GM23338 (cell line): ENCODE measurements at regions not wholly inside any gene's neighbourhood (a gene's known extent, or its start where the extent isn't known, plus 50 kb on each side); places are given as distances from the start of the nearest gene placed in this dataset.

Experiments
- ATAC-seq: fragments of 200-7000 bp; cut with Tn5 transposase; 3 replicates; pipeline ENCODE4 v1.9.1; 2020
- DNase-seq: peaks from one replicate; pipeline ENCODE4 v3.0.0-alpha.2; 2015; ENCODE audit warnings: low spot score
- H2AFZ ChIP-seq: fragments of 200-600 bp; sonication (generic); 2 replicates; pipeline ENCODE4 v1.8.0; 2016; ENCODE audit warnings: antibody characterized with exemption, mild to moderate bottlenecking, moderate library complexity
- H3F3A ChIP-seq: fragments of 200-600 bp; sonication (generic); replicated peaks from 2 replicates; pipeline ENCODE4 v1.8.0; 2017; ENCODE audit warnings: antibody characterized with exemption, mixed run types, low read depth
- H3K27ac ChIP-seq: fragments of 200-600 bp; sonication (generic); 2 replicates; pipeline ENCODE4 v1.6.1; 2016; ENCODE audit warnings: low read depth
- H3K27me3 ChIP-seq: fragments of 200-600 bp; sonication (generic); 2 replicates; pipeline ENCODE4 v1.8.0; 2016; ENCODE audit warnings: mild to moderate bottlenecking, mixed run types, moderate library complexity; ENCODE audit not compliant: insufficient read depth
- H3K36me3 ChIP-seq: fragments of 200-600 bp; sonication (generic); 2 replicates; pipeline ENCODE4 v1.8.0; 2016; ENCODE audit warnings: mild to moderate bottlenecking; ENCODE audit not compliant: insufficient read depth
- H3K4me1 ChIP-seq: fragments of 200-600 bp; sonication (generic); 2 replicates; pipeline ENCODE4 v1.8.0; 2016; ENCODE audit warnings: mild to moderate bottlenecking, moderate library complexity; ENCODE audit not compliant: insufficient read depth
- H3K4me2 ChIP-seq: fragments of 200-600 bp; sonication (generic); 2 replicates; pipeline ENCODE4 v1.7.1; 2017; ENCODE audit warnings: mixed run types
- H3K4me3 ChIP-seq: fragments of 200-600 bp; sonication (generic); 2 replicates; pipeline ENCODE4 v1.6.1; 2016; ENCODE audit warnings: mixed run types
- H3K79me2 ChIP-seq: fragments of 200-600 bp; sonication (generic); replicated peaks from 2 replicates; pipeline ENCODE4 v1.8.0; 2017; ENCODE audit warnings: mild to moderate bottlenecking; ENCODE audit not compliant: insufficient read depth
- H3K9me2 ChIP-seq: fragments of 200-600 bp; sonication (generic); 2 replicates; pipeline ENCODE4 v1.8.0; 2017; ENCODE audit not compliant: insufficient read depth
- H4K20me1 ChIP-seq: fragments of 200-600 bp; sonication (generic); replicated peaks from 2 replicates; pipeline ENCODE4 v1.8.0; 2017; ENCODE audit warnings: mild to moderate bottlenecking; ENCODE audit not compliant: insufficient read depth
- H3K27ac Mint-ChIP-seq: 2 replicates; pipeline ENCODE4 v1.8.0; 2020; ENCODE audit warnings: inconsistent platforms, mild to moderate bottlenecking, moderate library complexity, mixed read lengths
- H3K27me3 Mint-ChIP-seq: 3 replicates; pipeline ENCODE4 v1.8.0; 2022; ENCODE audit warnings: low read depth, mild to moderate bottlenecking, moderate library complexity, mixed read lengths, inconsistent platforms; ENCODE audit not compliant: insufficient read depth, poor library complexity
- H3K36me3 Mint-ChIP-seq: 3 replicates; pipeline ENCODE4 v1.8.0; 2021; ENCODE audit warnings: low read depth, mild to moderate bottlenecking, inconsistent platforms, moderate library complexity, mixed read lengths
- H3K4me1 Mint-ChIP-seq: 3 replicates; pipeline ENCODE4 v1.8.0; 2020; ENCODE audit warnings: mild to moderate bottlenecking, inconsistent platforms, mixed read lengths
- H3K4me3 Mint-ChIP-seq: 3 replicates; pipeline ENCODE4 v1.8.0; 2021; ENCODE audit warnings: moderate library complexity, mild to moderate bottlenecking, inconsistent platforms, mixed read lengths
- H3K9me3 Mint-ChIP-seq: 3 replicates; pipeline ENCODE4 v1.8.0; 2020; ENCODE audit warnings: moderate library complexity, mild to moderate bottlenecking, inconsistent platforms, mixed read lengths
- CREB1 ChIP-seq: fragments of 250-450 bp; sonication (Bioruptor Pico); IDR thresholded peaks from 2 replicates; pipeline ENCODE4 v1.5.0; 2020; ENCODE audit warnings: low read depth, mild to moderate bottlenecking, moderate library complexity
- ETS1 ChIP-seq: IDR thresholded peaks from 2 replicates; pipeline ENCODE4 v1.6.1; 2016; ENCODE audit warnings: antibody characterized with exemption
- EZH2 ChIP-seq: fragments of 200-600 bp; sonication (generic); IDR thresholded peaks from one replicate; pipeline ENCODE4 v1.8.0; 2017; ENCODE audit warnings: antibody characterized with exemption, mild to moderate bottlenecking, low read depth; ENCODE audit not compliant: unreplicated experiment
- EZH2phosphoT487 ChIP-seq: fragments of 200-600 bp; sonication (generic); IDR thresholded peaks from one replicate; pipeline ENCODE4 v1.8.1; 2018; ENCODE audit warnings: antibody characterized with exemption; ENCODE audit not compliant: unreplicated experiment
- JUNB ChIP-seq: IDR thresholded peaks from one replicate; pipeline ENCODE4 v1.6.1; 2016; ENCODE audit warnings: antibody characterized with exemption; ENCODE audit not compliant: unreplicated experiment
- NANOG ChIP-seq: IDR thresholded peaks from 2 replicates; pipeline ENCODE4 v1.6.1; 2016; ENCODE audit warnings: antibody characterized with exemption, borderline replicate concordance
- POLR2AphosphoS5 ChIP-seq: IDR thresholded peaks from 2 replicates; pipeline ENCODE4 v1.6.1; 2016; ENCODE audit warnings: antibody characterized with exemption, low read depth
- STAT1 ChIP-seq: IDR thresholded peaks from one replicate; pipeline ENCODE4 v1.6.1; 2016; ENCODE audit warnings: antibody characterized with exemption; ENCODE audit not compliant: unreplicated experiment
- ZNF114 ChIP-seq: fragments of 250-450 bp; sonication (Bioruptor Pico); IDR thresholded peaks from 2 replicates; pipeline ENCODE4 v1.5.0; 2020; ENCODE audit warnings: mild to moderate bottlenecking, moderate library complexity
- ZNF331 ChIP-seq: fragments of 250-450 bp; sonication (Bioruptor Pico); IDR thresholded peaks from 2 replicates; pipeline ENCODE4 v1.5.0; 2020; ENCODE audit warnings: low read depth, mild to moderate bottlenecking, moderate library complexity
- ZNF462 ChIP-seq: fragments of 250-450 bp; sonication (Bioruptor Pico); IDR thresholded peaks from 2 replicates; pipeline ENCODE4 v1.5.0; 2020; ENCODE audit warnings: mild to moderate bottlenecking, moderate library complexity
- TF ChIP-seq, protein P1 (sequence below): IDR thresholded peaks from one replicate; pipeline ENCODE4 v1.6.1; 2018; ENCODE audit warnings: antibody characterized with exemption; ENCODE audit not compliant: unreplicated experiment
- TF ChIP-seq, protein P2 (sequence below), 2 experiments: fragments of 200-600 bp in 1 of 2; sonication (generic) in 1 of 2; conservative IDR thresholded peaks; 2 replicates each; pipeline versions ENCODE4 v1.5.1 to v1.6.1; 2016 to 2017; ENCODE audit warnings: antibody characterized with exemption in 2 of 2, low read depth in 2 of 2, mild to moderate bottlenecking in 2 of 2, moderate library complexity in 1 of 2

GRCh38 chr4:124219389-124219788 is 493.1 kb downstream of the ANKRD50 start:
- Mint-ChIP-seq H3K36me3 (no peaks in the 10 kb centered on the region), H3K27me3 (no peaks in the 10 kb centered on the region), H3K4me3 (no peak overlapping the region), H3K4me1 (no peaks in the 10 kb centered on the region), H3K9me3 (no peaks in the 10 kb centered on the region), H3K27ac (no peak overlapping the region)
- DNase-seq (no peak), ATAC-seq (no peak)
- Histone ChIP-seq H3K9me2 (no peaks in the 10 kb centered on the region), H3K27me3 (no peaks in the 10 kb centered on the region), H3K4me1 (no peaks in the 10 kb centered on the region), H3K79me2 (no peaks in the 10 kb centered on the region), H3F3A (no peaks in the 10 kb centered on the region), H3K36me3 (no peaks in the 10 kb centered on the region), H3K27ac (no peak overlapping the region), H4K20me1 (no peaks in the 10 kb centered on the region), H2AFZ (no peak overlapping the region), H3K4me2 (no peak overlapping the region), H3K4me3 (no peak overlapping the region)
- TF ChIP-seq EZH2phosphoT487 (no peak), ZNF114 (CRISPR knock-in tag) (no peak), CREB1 (CRISPR knock-in tag) (no peak), STAT1 (no peak), ETS1 (no peak), POLR2AphosphoS5 (no peak), JUNB (no peak), NANOG (no peak), ZNF331 (CRISPR knock-in tag) (no peak), ZNF462 (CRISPR knock-in tag) (no peak), EZH2 (no peak)
- TF ChIP-seq, protein P1, sequence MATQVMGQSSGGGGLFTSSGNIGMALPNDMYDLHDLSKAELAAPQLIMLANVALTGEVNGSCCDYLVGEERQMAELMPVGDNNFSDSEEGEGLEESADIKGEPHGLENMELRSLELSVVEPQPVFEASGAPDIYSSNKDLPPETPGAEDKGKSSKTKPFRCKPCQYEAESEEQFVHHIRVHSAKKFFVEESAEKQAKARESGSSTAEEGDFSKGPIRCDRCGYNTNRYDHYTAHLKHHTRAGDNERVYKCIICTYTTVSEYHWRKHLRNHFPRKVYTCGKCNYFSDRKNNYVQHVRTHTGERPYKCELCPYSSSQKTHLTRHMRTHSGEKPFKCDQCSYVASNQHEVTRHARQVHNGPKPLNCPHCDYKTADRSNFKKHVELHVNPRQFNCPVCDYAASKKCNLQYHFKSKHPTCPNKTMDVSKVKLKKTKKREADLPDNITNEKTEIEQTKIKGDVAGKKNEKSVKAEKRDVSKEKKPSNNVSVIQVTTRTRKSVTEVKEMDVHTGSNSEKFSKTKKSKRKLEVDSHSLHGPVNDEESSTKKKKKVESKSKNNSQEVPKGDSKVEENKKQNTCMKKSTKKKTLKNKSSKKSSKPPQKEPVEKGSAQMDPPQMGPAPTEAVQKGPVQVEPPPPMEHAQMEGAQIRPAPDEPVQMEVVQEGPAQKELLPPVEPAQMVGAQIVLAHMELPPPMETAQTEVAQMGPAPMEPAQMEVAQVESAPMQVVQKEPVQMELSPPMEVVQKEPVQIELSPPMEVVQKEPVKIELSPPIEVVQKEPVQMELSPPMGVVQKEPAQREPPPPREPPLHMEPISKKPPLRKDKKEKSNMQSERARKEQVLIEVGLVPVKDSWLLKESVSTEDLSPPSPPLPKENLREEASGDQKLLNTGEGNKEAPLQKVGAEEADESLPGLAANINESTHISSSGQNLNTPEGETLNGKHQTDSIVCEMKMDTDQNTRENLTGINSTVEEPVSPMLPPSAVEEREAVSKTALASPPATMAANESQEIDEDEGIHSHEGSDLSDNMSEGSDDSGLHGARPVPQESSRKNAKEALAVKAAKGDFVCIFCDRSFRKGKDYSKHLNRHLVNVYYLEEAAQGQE = no peak
- TF ChIP-seq, protein P2, sequence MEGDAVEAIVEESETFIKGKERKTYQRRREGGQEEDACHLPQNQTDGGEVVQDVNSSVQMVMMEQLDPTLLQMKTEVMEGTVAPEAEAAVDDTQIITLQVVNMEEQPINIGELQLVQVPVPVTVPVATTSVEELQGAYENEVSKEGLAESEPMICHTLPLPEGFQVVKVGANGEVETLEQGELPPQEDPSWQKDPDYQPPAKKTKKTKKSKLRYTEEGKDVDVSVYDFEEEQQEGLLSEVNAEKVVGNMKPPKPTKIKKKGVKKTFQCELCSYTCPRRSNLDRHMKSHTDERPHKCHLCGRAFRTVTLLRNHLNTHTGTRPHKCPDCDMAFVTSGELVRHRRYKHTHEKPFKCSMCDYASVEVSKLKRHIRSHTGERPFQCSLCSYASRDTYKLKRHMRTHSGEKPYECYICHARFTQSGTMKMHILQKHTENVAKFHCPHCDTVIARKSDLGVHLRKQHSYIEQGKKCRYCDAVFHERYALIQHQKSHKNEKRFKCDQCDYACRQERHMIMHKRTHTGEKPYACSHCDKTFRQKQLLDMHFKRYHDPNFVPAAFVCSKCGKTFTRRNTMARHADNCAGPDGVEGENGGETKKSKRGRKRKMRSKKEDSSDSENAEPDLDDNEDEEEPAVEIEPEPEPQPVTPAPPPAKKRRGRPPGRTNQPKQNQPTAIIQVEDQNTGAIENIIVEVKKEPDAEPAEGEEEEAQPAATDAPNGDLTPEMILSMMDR (conservative IDR thresholded peaks at IDR 0.05; ENCODE audit: low read depth in 2 of 2) = no peak
